SK-N-SH (cell line): ENCODE measurements at regions not wholly inside any gene's neighbourhood (a gene's known extent, or its start where the extent isn't known, plus 50 kb on each side); places are given as distances from the start of the nearest gene placed in this dataset.

Experiments
- CTCF ChIA-PET: fragments of 300-600, 350-600 bp; formaldehyde crosslinking; extraction: SDS; loops from one replicate; lab custom pipeline; 2021; lab: Yijun Ruan, JAX
- POLR2A ChIA-PET: fragments of 350-600 bp; sonication (Branson Sonifier 250); formaldehyde crosslinking; extraction: SDS; loops from one replicate; lab custom pipeline; 2020; ENCODE audit warnings: antibody characterized with exemption, inconsistent platforms; lab: Yijun Ruan, JAX
- DNase-seq: peaks from one replicate; pipeline ENCODE4 v3.0.0; 2012
- H2AFZ ChIP-seq: fragments of 200-600 bp; sonication (generic); 2 replicates; pipeline ENCODE4 v1.8.1; 2016; ENCODE audit warnings: antibody characterized with exemption, mild to moderate bottlenecking, low read depth
- H3F3A ChIP-seq: fragments of 200-600 bp; sonication (generic); replicated peaks from 2 replicates; pipeline ENCODE3; 2016; ENCODE audit warnings: antibody characterized with exemption, mild to moderate bottlenecking; ENCODE audit not compliant: insufficient read depth
- H3K27ac ChIP-seq, 2 experiments: fragments of 200-500 bp in 1 of 2; fragments of 200-600 bp in 1 of 2; sonication (Bioruptor generic) in 1 of 2; sonication (generic), shearing (Covaris generic) in 1 of 2; 2 replicates each; pipeline versions ENCODE4 v1.5.1 to v1.6.1; 2014 to 2016; ENCODE audit warnings: low read depth in 2 of 2, inconsistent platforms in 1 of 2, low read length in 1 of 2, mild to moderate bottlenecking in 1 of 2, mixed read lengths in 1 of 2
- H3K27me3 ChIP-seq: fragments of 200-600 bp; sonication (generic), shearing (Covaris generic); 2 replicates; pipeline ENCODE4 v1.6.1; 2016; ENCODE audit warnings: mixed run types; ENCODE audit not compliant: insufficient read depth
- H3K36me3 ChIP-seq, 2 experiments: fragments of 200-500 bp in 1 of 2; fragments of 200-600 bp in 1 of 2; sonication (Bioruptor generic) in 1 of 2; sonication (generic) in 1 of 2; replicated peaks in 1 of 2; 2 replicates each; pipeline versions ENCODE3 to v1.5.1; 2014 to 2016; ENCODE audit warnings: low read length in 1 of 2, mild to moderate bottlenecking in 1 of 2; ENCODE audit not compliant: insufficient read depth in 2 of 2, control insufficient read depth in 1 of 2
- H3K4me1 ChIP-seq, 2 experiments: fragments of 200-500 bp in 1 of 2; fragments of 200-600 bp in 1 of 2; sonication (Bioruptor generic) in 1 of 2; sonication (generic), shearing (Covaris generic) in 1 of 2; 2 replicates each; pipeline versions ENCODE4 v1.5.1 to v1.6.1; 2014 to 2016; ENCODE audit warnings: low read depth in 1 of 2, low read length in 1 of 2, mixed run types in 1 of 2; ENCODE audit not compliant: insufficient read depth in 2 of 2, control insufficient read depth in 1 of 2
- H3K4me2 ChIP-seq: fragments of 200-600 bp; sonication (generic), shearing (Covaris generic); 2 replicates; pipeline ENCODE4 v1.6.1; 2017; ENCODE audit warnings: mixed run types
- H3K4me3 ChIP-seq, 2 experiments: fragments of 200-500 bp in 1 of 2; fragments of 200-600 bp in 1 of 2; sonication (Bioruptor generic) in 1 of 2; sonication (generic), shearing (Covaris generic) in 1 of 2; 2 replicates each; pipeline versions ENCODE4 v1.5.1 to v1.8.1; 2014 to 2016; ENCODE audit warnings: low read depth in 2 of 2, inconsistent platforms in 1 of 2, low read length in 1 of 2, mild to moderate bottlenecking in 1 of 2, mixed read lengths in 1 of 2, moderate library complexity in 1 of 2
- H3K79me2 ChIP-seq: fragments of 200-600 bp; sonication (generic); 2 replicates; pipeline ENCODE4 v1.8.1; 2017; ENCODE audit warnings: mild to moderate bottlenecking; ENCODE audit not compliant: insufficient read depth
- H3K9ac ChIP-seq: fragments of 200-600 bp; sonication (generic); 2 replicates; pipeline ENCODE4 v1.6.1; 2017; ENCODE audit warnings: mixed run types
- H3K9me2 ChIP-seq: fragments of 200-600 bp; sonication (generic); 2 replicates; pipeline ENCODE4 v1.6.1; 2017; ENCODE audit warnings: mixed run types
- H3K9me3 ChIP-seq: fragments of 200-600 bp; sonication (generic); 2 replicates; pipeline ENCODE4 v1.6.1; 2017; ENCODE audit warnings: mixed run types, mild to moderate bottlenecking, moderate library complexity
- H4K20me1 ChIP-seq: fragments of 200-600 bp; sonication (generic); 2 replicates; pipeline ENCODE4 v1.6.1; 2017; ENCODE audit warnings: mild to moderate bottlenecking, mixed run types; ENCODE audit not compliant: insufficient read depth
- CTCF ChIP-seq: fragments of 200-600 bp; sonication (generic); IDR thresholded peaks from 2 replicates; pipeline ENCODE4 v1.6.1; 2017; ENCODE audit warnings: antibody characterized with exemption, mild to moderate bottlenecking, moderate library complexity
- ELF1 ChIP-seq: IDR thresholded peaks from 2 replicates; pipeline ENCODE4 v1.4.0; 2012
- EP300 ChIP-seq, 2 experiments: IDR thresholded peaks; 2 replicates each; pipeline versions ENCODE4 v1.4.0 to v1.6.1; 2012; ENCODE audit warnings: borderline replicate concordance in 1 of 2, low read depth in 1 of 2, low read length in 1 of 2
- NFIC ChIP-seq: IDR thresholded peaks from 2 replicates; pipeline ENCODE4 v1.4.0; 2012; ENCODE audit warnings: borderline replicate concordance
- NRF1 ChIP-seq: IDR thresholded peaks from 2 replicates; pipeline ENCODE4 v1.6.1; 2012; ENCODE audit warnings: low read depth, mild to moderate bottlenecking, low read length
- PBX3 ChIP-seq: IDR thresholded peaks from 2 replicates; pipeline ENCODE4; 2012
- POLR2AphosphoS5 ChIP-seq: IDR thresholded peaks from 2 replicates; pipeline ENCODE4 v1.6.1; 2012; ENCODE audit warnings: low read depth, low read length
- SIN3A ChIP-seq: IDR thresholded peaks from 2 replicates; pipeline ENCODE4 v1.6.1; 2012; ENCODE audit warnings: low read depth, mild to moderate bottlenecking, low read length, moderate library complexity, borderline replicate concordance
- USF2 ChIP-seq: fragments of 150-350 bp; IDR thresholded peaks from 2 replicates; pipeline ENCODE4 v1.6.1; 2017; ENCODE audit warnings: antibody characterized with exemption, low read length, low read depth, borderline replicate concordance
- YY1 ChIP-seq: IDR thresholded peaks from 2 replicates; pipeline ENCODE4 v1.4.0; 2012; ENCODE audit warnings: low read depth, mild to moderate bottlenecking
- ZBTB33 ChIP-seq: IDR thresholded peaks from 2 replicates; pipeline ENCODE4 v1.4.0; 2012; ENCODE audit warnings: low read depth, borderline replicate concordance
- WGBS: methylation state at CpG from one replicate; pipeline ENCODE4 v1.1.6; 2017; ENCODE audit warnings: low lambda C conversion rate; 5-methylcytosine and 5-hydroxymethylcytosine counted together

- peaks cover 3% of the 10 kb centered on the region; the same call in 1 of the 2 replicates for H3K9me3 ChIP-seq
- no peak overlapping the region for H3K9ac ChIP-seq
- H3K4me1 ChIP-seq = peaks cover 0 to 2% of the 10 kb centered on the region in 2 experiments; a peak in 1 of 4 replicates
- H4K20me1 ChIP-seq = no peaks in the 10 kb centered on the region
- H3K4me2 ChIP-seq = no peak overlapping the region
- H3K79me2 ChIP-seq = no peaks in the 10 kb centered on the region
- DNase-seq = no peak
- no peaks in the 10 kb centered on the region for H3F3A ChIP-seq
- H2AFZ ChIP-seq = no peak overlapping the region
- H3K27ac ChIP-seq = no peak overlapping the region
- H3K9me2 ChIP-seq = no peaks in the 10 kb centered on the region
- CTCF ChIA-PET = no interaction called here
- TF ChIP-seq YY1 = no peak
- no peak for TF ChIP-seq SIN3A
- TF ChIP-seq ELF1 = no peak
- TF ChIP-seq ZBTB33 = no peak
- no peak for TF ChIP-seq NFIC
- TF ChIP-seq USF2 = no peak
- TF ChIP-seq CTCF = no peak
- no peak for TF ChIP-seq NRF1
- TF ChIP-seq EP300 (IDR thresholded peaks at IDR 0.05; ENCODE audit: borderline replicate concordance in 1 of 2, low read depth in 1 of 2, low read length in 1 of 2) = no peak
- TF ChIP-seq POLR2AphosphoS5 = no peak
- TF ChIP-seq, all 33 proteins: peak for 0
- H3K4me3 ChIP-seq = no peak overlapping the region
- no peaks in the 10 kb centered on the region for H3K36me3 ChIP-seq
- POLR2A ChIA-PET = no interaction called here
- 55% methylated on average over 2 of the region's 2 CpGs for WGBS
- no peaks in the 10 kb centered on the region for H3K27me3 ChIP-seq
Measured at GRCh38 chr3:103991-104390, 92.6 kb upstream of the CHL1 start.

DNA sequence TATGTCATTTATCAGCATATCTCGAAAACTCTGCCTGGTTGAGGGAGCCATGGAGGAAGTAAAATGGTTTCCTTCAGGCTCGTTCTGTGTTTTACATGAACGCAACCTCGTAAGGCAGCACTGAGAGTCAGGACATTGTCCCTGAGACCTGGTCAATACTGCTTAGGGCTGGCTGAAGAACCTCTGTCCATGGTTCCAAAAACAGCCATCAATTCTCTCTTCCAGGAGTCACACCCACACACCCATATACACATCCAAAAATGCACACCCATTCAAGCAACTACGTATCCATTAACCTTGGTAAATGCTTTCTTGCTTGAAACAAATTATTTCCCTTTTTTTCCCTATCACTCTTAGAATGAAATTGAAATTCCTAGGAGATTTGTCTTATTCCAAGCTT is 91.0 kb upstream of the CHL1 start:
- no peak overlapping the region for H3K9ac ChIP-seq
- H3K9me2 ChIP-seq = no peaks in the 10 kb centered on the region
- no peaks in the 10 kb centered on the region for H3F3A ChIP-seq
- H3K27ac ChIP-seq = no peak overlapping the region
- H2AFZ ChIP-seq = no peak overlapping the region
- 28% methylated on average over 4 of the region's 5 CpGs for WGBS
- ChIA-PET POLR2A (no interaction called here), CTCF (no interaction called here)
- no peaks in the 10 kb centered on the region for H3K79me2 ChIP-seq
- H3K4me2 ChIP-seq = no peak overlapping the region
- DNase-seq = no peak
- H3K4me3 ChIP-seq = no peak overlapping the region
- H4K20me1 ChIP-seq = no peaks in the 10 kb centered on the region
- no peaks in the 10 kb centered on the region for H3K27me3 ChIP-seq
- H3K9me3 ChIP-seq = peaks cover 3% of the 10 kb centered on the region; the same call in 1 of the 2 replicates
- no peaks in the 10 kb centered on the region for H3K36me3 ChIP-seq
- no peak for TF ChIP-seq NFIC
- TF ChIP-seq PBX3 = no peak
- no peak for TF ChIP-seq USF2
- H3K4me1 ChIP-seq = no peaks in the 10 kb centered on the region
